Suppressor macrophage treated with lipopolysaccharide for 4 hours (primary cell): ENCODE measurements at regions not wholly inside any gene's neighbourhood (a gene's known extent, or its start where the extent isn't known, plus 50 kb on each side); places are given as distances from the start of the nearest gene placed in this dataset.

Experiments used
- DNase-seq: peaks from one replicate; pipeline ENCODE4 v3.0.0-alpha.2; 2020

DNA sequence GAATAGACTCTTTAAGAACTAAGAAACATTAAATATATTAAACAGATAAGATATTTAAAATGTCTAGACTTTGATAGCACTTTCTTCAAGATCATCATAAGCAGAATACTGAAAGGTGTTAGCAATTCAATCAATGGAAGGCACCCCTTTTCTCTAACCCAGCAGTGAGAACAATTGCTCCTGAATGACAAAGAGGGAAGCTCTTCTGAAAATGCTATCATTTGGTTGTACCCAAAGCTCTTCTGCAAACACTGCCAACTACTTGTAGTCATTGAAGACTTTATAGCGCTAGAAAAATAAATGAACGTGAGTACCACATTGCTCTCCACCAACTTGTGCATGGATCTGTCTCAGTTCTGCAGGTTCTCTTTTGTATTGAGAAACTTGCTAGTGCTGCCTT, 62.2 kb upstream of the LMO3 start:
- DNase-seq: no peak

GRCh38 chr12:16658699-16659098, 52.7 kb upstream of the LMO3 start:
- DNase-seq: no peak
